Right lobe of liver (tissue), 6 donors: ENCODE measurements at regions not wholly inside any gene's neighbourhood (a gene's known extent, or its start where the extent isn't known, plus 50 kb on each side); places are given as distances from the start of the nearest gene placed in this dataset.

ENCODE experiments used
- ATAC-seq, 4 donors: fragments of 200-7000 bp; cut with Tn5 transposase; one replicate each; pipeline ENCODE4 v1.9.1; 2020; ENCODE audit warnings: mild to moderate bottlenecking in 4 of 4, moderate library complexity in 4 of 4
- DNase-seq, 3 donors: peaks; one replicate each; pipeline ENCODE4 v3.0.0-alpha.2; 2020
- H3K27ac ChIP-seq, 3 donors: fragments of 200-600 bp; one replicate each; pipeline ENCODE4 v1.8.0; 2022
- H3K27me3 ChIP-seq, 2 donors: fragments of 200-600 bp; one replicate each; pipeline ENCODE4 v1.8.0; 2022
- H3K36me3 ChIP-seq, 4 donors: fragments of 200-600 bp; sonication (generic) in 1 of 4; one replicate each; pipeline versions ENCODE4 v1.5.1 to v1.8.0; 2017 to 2022; ENCODE audit warnings: control low read depth in 1 of 4
- H3K4me1 ChIP-seq, 4 donors: fragments of 200-600 bp; sonication (generic) in 1 of 4; one replicate each; pipeline versions ENCODE4 v1.5.1 to v1.8.0; 2017 to 2022; ENCODE audit warnings: control low read depth in 1 of 4
- H3K4me3 ChIP-seq, 3 donors: fragments of 200-600 bp; one replicate each; pipeline ENCODE4 v1.8.0; 2022
- H3K9me3 ChIP-seq, 4 donors: fragments of 200-600 bp; sonication (generic) in 1 of 4; one replicate each; pipeline versions ENCODE4 v1.5.1 to v1.8.0; 2017 to 2022; ENCODE audit warnings: control low read depth in 1 of 4
- POLR2A ChIP-seq: fragments of 450-650 bp; IDR thresholded peaks from one replicate; pipeline ENCODE4 v1.6.1; 2017; ENCODE audit warnings: antibody characterized with exemption, mild to moderate bottlenecking
- WGBS: methylation state at CpG from one replicate; pipeline ENCODE4 v1.1.6; 2018; ENCODE audit warnings: low coverage, low lambda C conversion rate; ENCODE audit not compliant: insufficient coverage; ENCODE audit errors: missing lambda C conversion rate; 5-methylcytosine and 5-hydroxymethylcytosine counted together
- intact Hi-C, 2 donors: fragments of 100-400 bp; cut with DNase I; formaldehyde crosslinking; loops; one replicate each; pipeline versions ENCODE4 v1.11.2 to v1.14.1; 2022
- TF ChIP-seq, protein P1 (sequence below), 4 donors: fragments of 200-600 bp in 3 of 4; fragments of 450-650 bp in 1 of 4; IDR thresholded peaks; one replicate each; pipeline versions ENCODE4 v1.5.1 to v1.8.0; 2016 to 2022; ENCODE audit warnings: antibody characterized with exemption in 4 of 4, mild to moderate bottlenecking in 2 of 4
- donor health status: DM: no; HTN: yes; CAD: no.
- donor health status: DM: no; HTN: no; CAD: no.
- donor health status: DM: no; HTN: no; CAD: no.
- donor health status: DM: no; HTN: yes; CAD: no.
- donor health status: DM: no; HTN: yes; CAD: no.

DNA sequence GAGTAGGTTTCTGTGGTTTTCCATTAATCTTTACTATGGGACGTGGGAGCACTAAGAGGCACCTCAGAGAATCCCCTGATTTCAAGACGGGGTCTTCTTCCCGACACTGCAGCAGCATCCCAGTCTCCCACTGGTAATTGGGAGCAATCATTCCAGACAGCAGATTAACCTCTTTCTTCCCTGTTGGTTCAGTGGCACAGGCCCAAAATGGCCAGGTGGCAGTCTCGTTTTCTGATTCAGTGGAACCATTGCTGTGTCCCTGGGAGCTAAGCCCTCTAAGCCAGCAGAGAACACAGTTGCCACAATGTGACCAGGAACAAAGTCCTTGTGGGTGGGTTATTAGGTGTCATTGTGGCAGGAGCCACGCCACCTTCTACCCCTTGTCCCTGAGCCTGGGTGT, 342.1 kb downstream of the MATN1 start:
- intact Hi-C loops, result loop anchor here in 1 of 2 donors (10.0 kb wide), 1 partner anchor 1136 kb away; no protein-coding TSS in a partner anchor
- no peaks in the 10 kb centered on the region for H3K27me3 ChIP-seq
- no peaks in the 10 kb centered on the region for H3K9me3 ChIP-seq
- ATAC-seq, result no peak
- no peak overlapping the region for H3K27ac ChIP-seq
- DNase-seq, result peak in 1 of 3 donors; percentile 22
- H3K36me3 ChIP-seq, result no peaks in the 10 kb centered on the region
- H3K4me1 ChIP-seq, result no peaks in the 10 kb centered on the region
- 40% methylated on average over 1 of the region's 5 CpGs for WGBS
- no peak for TF ChIP-seq POLR2A
- TF ChIP-seq, protein P1, sequence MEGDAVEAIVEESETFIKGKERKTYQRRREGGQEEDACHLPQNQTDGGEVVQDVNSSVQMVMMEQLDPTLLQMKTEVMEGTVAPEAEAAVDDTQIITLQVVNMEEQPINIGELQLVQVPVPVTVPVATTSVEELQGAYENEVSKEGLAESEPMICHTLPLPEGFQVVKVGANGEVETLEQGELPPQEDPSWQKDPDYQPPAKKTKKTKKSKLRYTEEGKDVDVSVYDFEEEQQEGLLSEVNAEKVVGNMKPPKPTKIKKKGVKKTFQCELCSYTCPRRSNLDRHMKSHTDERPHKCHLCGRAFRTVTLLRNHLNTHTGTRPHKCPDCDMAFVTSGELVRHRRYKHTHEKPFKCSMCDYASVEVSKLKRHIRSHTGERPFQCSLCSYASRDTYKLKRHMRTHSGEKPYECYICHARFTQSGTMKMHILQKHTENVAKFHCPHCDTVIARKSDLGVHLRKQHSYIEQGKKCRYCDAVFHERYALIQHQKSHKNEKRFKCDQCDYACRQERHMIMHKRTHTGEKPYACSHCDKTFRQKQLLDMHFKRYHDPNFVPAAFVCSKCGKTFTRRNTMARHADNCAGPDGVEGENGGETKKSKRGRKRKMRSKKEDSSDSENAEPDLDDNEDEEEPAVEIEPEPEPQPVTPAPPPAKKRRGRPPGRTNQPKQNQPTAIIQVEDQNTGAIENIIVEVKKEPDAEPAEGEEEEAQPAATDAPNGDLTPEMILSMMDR (IDR thresholded peaks at IDR 0.05), result no peak
- H3K4me3 ChIP-seq, result no peak overlapping the region

- no peaks in the 10 kb centered on the region for H3K4me1 ChIP-seq
- no peak for DNase-seq
- no peak overlapping the region for H3K27ac ChIP-seq
- no peak for ATAC-seq
- H3K9me3 ChIP-seq, result no peaks in the 10 kb centered on the region
- H3K27me3 ChIP-seq, result no peaks in the 10 kb centered on the region
- H3K4me3 ChIP-seq, result no peak overlapping the region
- TF ChIP-seq, protein P1 (IDR thresholded peaks at IDR 0.05), result no peak
- TF ChIP-seq POLR2A, result no peak
- WGBS, result 0% methylated on average over 3 of the region's 3 CpGs
- intact Hi-C loops, result loop anchor here in 1 of 2 donors (10.0 kb wide), 1 partner anchor 1136 kb away; no protein-coding TSS in a partner anchor
- H3K36me3 ChIP-seq, result no peaks in the 10 kb centered on the region
These were observed 342.8 kb downstream of the MATN1 start for GRCh38 chr1:30380625-30380984.

GRCh38 chr1:30379684-30380624, 343.4 kb downstream of the MATN1 start:
- DNase-seq (peak in 1 of 3 donors; percentile 54), ATAC-seq (peak; percentile 78 to 90 (median 84))
- H3K27me3 ChIP-seq, result no peaks in the 10 kb centered on the region
- no peak overlapping the region for H3K27ac ChIP-seq
- H3K36me3 ChIP-seq, result no peaks in the 10 kb centered on the region
- H3K4me1 ChIP-seq, result no peaks in the 10 kb centered on the region
- TF ChIP-seq, protein P1 (IDR thresholded peaks at IDR 0.05), result peak; percentile 71 to 87 (median 83)
- no peak for TF ChIP-seq POLR2A
- no peak overlapping the region for H3K4me3 ChIP-seq
- WGBS, result 27% methylated on average over 4 of the region's 13 CpGs
- intact Hi-C loops, result loop anchor here in 1 of 2 donors (10.0 kb wide), 1 partner anchor 1135 kb away; no protein-coding TSS in a partner anchor
- no peaks in the 10 kb centered on the region for H3K9me3 ChIP-seq

DNA sequence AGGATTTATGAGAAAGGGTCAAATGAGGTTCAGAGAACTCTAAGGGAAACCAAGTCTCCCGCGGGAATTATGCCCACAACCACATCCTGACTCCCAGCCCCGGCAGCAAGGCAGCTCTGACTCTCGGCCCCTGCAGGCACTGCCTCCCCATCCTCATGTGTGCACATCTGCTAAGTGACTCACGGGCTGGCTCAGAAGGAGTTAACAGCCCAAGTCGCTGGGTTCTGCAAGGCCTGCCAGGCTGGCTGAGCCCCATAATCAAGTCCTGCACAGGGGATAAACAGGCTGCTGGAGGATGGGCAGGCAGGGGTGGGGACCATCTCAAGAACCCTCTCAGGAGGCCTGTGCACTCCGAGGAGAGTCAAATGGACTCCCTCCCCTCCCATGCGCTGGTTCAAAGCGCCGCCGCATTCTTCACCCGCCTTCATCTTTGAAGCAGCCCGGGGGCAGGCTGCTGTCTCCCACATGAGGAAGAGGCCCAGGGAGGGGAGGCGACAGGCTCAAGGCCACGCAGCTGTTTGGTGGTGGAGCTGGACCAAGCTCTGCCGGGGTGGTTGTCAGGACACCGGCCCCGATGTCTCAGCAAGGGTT, 344.3 kb downstream of the MATN1 start:
- intact Hi-C loops, result no loop called here
- no peak for TF ChIP-seq POLR2A
- TF ChIP-seq, protein P1 (IDR thresholded peaks at IDR 0.05), result no peak
- Histone ChIP-seq H3K4me3 (no peak overlapping the region), H3K9me3 (no peaks in the 10 kb centered on the region), H3K27ac (no peak overlapping the region), H3K27me3 (no peaks in the 10 kb centered on the region), H3K36me3 (no peaks in the 10 kb centered on the region), H3K4me1 (no peaks in the 10 kb centered on the region)
- no peak for ATAC-seq
- DNase-seq, result peak in 1 of 3 donors; percentile 25
- 34% methylated on average over 8 of the region's 18 CpGs for WGBS
